WTC11 (cell line): ENCODE measurements at regions not wholly inside any gene's neighbourhood (a gene's known extent, or its start where the extent isn't known, plus 50 kb on each side); places are given as distances from the start of the nearest gene placed in this dataset.

ENCODE experiments used
- ATAC-seq: fragments of 200-7000 bp; cut with Tn5 transposase; 2 replicates; pipeline ENCODE4 v1.10.0; 2021; ENCODE audit warnings: mild to moderate bottlenecking, moderate library complexity
- CTCF ChIA-PET: fragments of 300-600 bp; sonication (Branson Sonifier 250); formaldehyde crosslinking; loops from one replicate; lab custom pipeline; 2021; ENCODE audit warnings: antibody characterized with exemption; lab: Charles Lee
- POLR2A ChIA-PET: fragments of 350-600 bp; sonication (Branson Sonifier 250); formaldehyde crosslinking; loops from one replicate; lab custom pipeline; 2021; ENCODE audit warnings: antibody characterized with exemption; lab: Charles Lee
- DNase-seq: peaks from one replicate; pipeline ENCODE4 v3.0.0; 2021; ENCODE audit warnings: low spot score
- H3K27ac Mint-ChIP-seq: 2 replicates; pipeline ENCODE4 v1.8.0; 2021; ENCODE audit warnings: mixed read lengths
- H3K27me3 Mint-ChIP-seq: 2 replicates; pipeline ENCODE4 v1.8.0; 2021; ENCODE audit warnings: low read depth, mild to moderate bottlenecking, moderate library complexity, mixed read lengths
- H3K36me3 Mint-ChIP-seq: 2 replicates; pipeline ENCODE4 v1.8.0; 2021; ENCODE audit warnings: mixed read lengths
- H3K4me1 Mint-ChIP-seq: 2 replicates; pipeline ENCODE4 v1.8.0; 2022; ENCODE audit warnings: mixed read lengths
- H3K4me3 Mint-ChIP-seq: 2 replicates; pipeline ENCODE4 v1.8.0; 2021; ENCODE audit warnings: mild to moderate bottlenecking, moderate library complexity, mixed read lengths
- H3K9me3 Mint-ChIP-seq: 2 replicates; pipeline ENCODE4 v1.8.0; 2021; ENCODE audit warnings: mixed read lengths
- AFF4 ChIP-seq: sonication (generic); formaldehyde crosslinking; IDR thresholded peaks from 2 replicates; pipeline ENCODE4 v1.8.1; 2023; ENCODE audit warnings: mild to moderate bottlenecking, missing genetic modification reagents, borderline replicate concordance
- ATF1 ChIP-seq: sonication (generic); formaldehyde crosslinking; IDR thresholded peaks from 2 replicates; pipeline ENCODE4 v1.8.1; 2023; ENCODE audit warnings: mild to moderate bottlenecking, moderate library complexity, missing genetic modification reagents
- CREM ChIP-seq: sonication (generic); formaldehyde crosslinking; IDR thresholded peaks from 2 replicates; pipeline ENCODE4 v1.8.1; 2022; ENCODE audit warnings: mild to moderate bottlenecking, missing genetic modification reagents, moderate library complexity
- EMX1 ChIP-seq: fragments of 250-450 bp; sonication (Bioruptor Pico); IDR thresholded peaks from 2 replicates; pipeline ENCODE4 v1.8.0; 2021; ENCODE audit warnings: mild to moderate bottlenecking
- ESRRA ChIP-seq: sonication (generic); formaldehyde crosslinking; IDR thresholded peaks from 2 replicates; pipeline ENCODE4 v1.8.1; 2022; ENCODE audit warnings: mild to moderate bottlenecking, missing genetic modification reagents, borderline replicate concordance
- ETV6 ChIP-seq: sonication (generic); formaldehyde crosslinking; IDR thresholded peaks from 2 replicates; pipeline ENCODE4 v1.8.1; 2022; ENCODE audit warnings: mild to moderate bottlenecking, missing genetic modification reagents
- GABPB1 ChIP-seq: sonication (generic); formaldehyde crosslinking; IDR thresholded peaks from 2 replicates; pipeline ENCODE4 v1.8.1; 2023; ENCODE audit warnings: mild to moderate bottlenecking, missing genetic modification reagents
- GRHL2 ChIP-seq: fragments of 250-450 bp; sonication (Bioruptor Pico); IDR thresholded peaks from 2 replicates; pipeline ENCODE4 v1.8.0; 2022; ENCODE audit warnings: mild to moderate bottlenecking, moderate library complexity; ENCODE audit not compliant: insufficient replicate concordance, severe bottlenecking
- IRF2 ChIP-seq: sonication (generic); formaldehyde crosslinking; IDR thresholded peaks from 2 replicates; pipeline ENCODE4 v1.8.0; 2022; ENCODE audit warnings: low read depth, missing genetic modification reagents, borderline replicate concordance
- MYBL2 ChIP-seq: sonication (generic); formaldehyde crosslinking; IDR thresholded peaks from 2 replicates; pipeline ENCODE4 v1.8.1; 2023; ENCODE audit warnings: mild to moderate bottlenecking, moderate library complexity, missing genetic modification reagents
- NR1H2 ChIP-seq: sonication (generic); formaldehyde crosslinking; IDR thresholded peaks from 2 replicates; pipeline ENCODE4 v1.9.0; 2021; ENCODE audit warnings: mild to moderate bottlenecking, moderate library complexity, missing genetic modification reagents
- NR3C1 ChIP-seq: sonication (generic); formaldehyde crosslinking; conservative IDR thresholded peaks from 2 replicates; pipeline ENCODE4 v1.8.1; 2023; ENCODE audit warnings: low read depth, mild to moderate bottlenecking, missing genetic modification reagents
- OVOL2 ChIP-seq: fragments of 250-450 bp; sonication (Bioruptor Pico); IDR thresholded peaks from 2 replicates; pipeline ENCODE4 v1.9.0; 2021; ENCODE audit warnings: mild to moderate bottlenecking, borderline replicate concordance
- PREB ChIP-seq: sonication (generic); formaldehyde crosslinking; IDR thresholded peaks from 2 replicates; pipeline ENCODE4 v1.8.1; 2022; ENCODE audit warnings: mild to moderate bottlenecking, missing genetic modification reagents, moderate library complexity, borderline replicate concordance
- RORB ChIP-seq: fragments of 250-450 bp; sonication (Bioruptor Pico); IDR thresholded peaks from 2 replicates; pipeline ENCODE4 v1.9.0; 2021; ENCODE audit warnings: mild to moderate bottlenecking
- ZNF281 ChIP-seq: sonication (generic); formaldehyde crosslinking; IDR thresholded peaks from 2 replicates; pipeline ENCODE4 v1.8.0; 2023; ENCODE audit warnings: mild to moderate bottlenecking, missing genetic modification reagents
- ZNF532 ChIP-seq: fragments of 250-450 bp; sonication (Bioruptor Pico); IDR thresholded peaks from 2 replicates; pipeline ENCODE4 v1.9.0; 2021; ENCODE audit warnings: mild to moderate bottlenecking, borderline replicate concordance
- ZNF671 ChIP-seq: fragments of 250-450 bp; sonication (Bioruptor Pico); IDR thresholded peaks from 2 replicates; pipeline ENCODE4 v1.8.0; 2021; ENCODE audit warnings: mild to moderate bottlenecking
- TF ChIP-seq, protein P1 (sequence below): sonication (generic); formaldehyde crosslinking; IDR thresholded peaks from 2 replicates; pipeline ENCODE4 v1.8.1; 2023; ENCODE audit warnings: mild to moderate bottlenecking, moderate library complexity, missing genetic modification reagents
- TF ChIP-seq, protein P2 (sequence below): fragments of 250-450 bp; sonication (Bioruptor Pico); IDR thresholded peaks from 2 replicates; pipeline ENCODE4 v1.9.0; 2021; ENCODE audit warnings: mild to moderate bottlenecking

DNA sequence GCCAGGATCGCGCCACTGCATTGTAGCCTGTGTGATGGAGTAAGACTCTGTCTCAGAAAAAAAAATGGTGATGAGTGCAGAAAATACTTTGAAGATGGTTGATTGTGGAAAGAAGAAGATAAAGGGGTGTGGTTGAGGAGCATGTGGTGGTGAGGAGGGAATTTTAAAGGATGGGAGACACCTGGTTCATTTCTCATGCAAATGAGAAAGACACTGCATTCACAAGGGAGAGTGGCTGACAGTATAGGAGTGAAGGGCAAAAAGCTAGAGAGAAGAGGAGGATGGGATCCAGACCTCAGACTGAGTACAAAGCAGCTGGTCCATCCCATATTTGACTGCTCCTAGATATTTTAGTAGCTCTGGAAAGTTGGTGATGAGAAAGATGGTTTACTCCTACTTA lies 206.0 kb downstream of the SNAPC1 start:
- ChIA-PET CTCF (no interaction called here), POLR2A (interaction anchor here (0.6 kb wide), 1 partner anchor 19 kb away, joined by 3 read pairs; no protein-coding TSS in a partner anchor)
- Mint-ChIP-seq H3K4me1 (peaks cover 23% of the 10 kb centered on the region), H3K4me3 (no peak overlapping the region), H3K9me3 (peaks cover 11% of the 10 kb centered on the region; the same call in 1 of the 2 replicates), H3K36me3 (no peaks in the 10 kb centered on the region), H3K27ac (no peak overlapping the region), H3K27me3 (no peaks in the 10 kb centered on the region)
- DNase-seq (no peak), ATAC-seq (peak; percentile 76)
- TF ChIP-seq GABPB1 (CRISPR knock-in tag) (no peak), RORB (CRISPR knock-in tag) (no peak), ZNF532 (CRISPR knock-in tag) (no peak), OVOL2 (CRISPR knock-in tag) (no peak), AFF4 (CRISPR knock-in tag) (no peak), NR1H2 (CRISPR knock-in tag) (no peak), ATF1 (CRISPR knock-in tag) (no peak), MYBL2 (CRISPR knock-in tag) (no peak), ESRRA (no peak)

DNA sequence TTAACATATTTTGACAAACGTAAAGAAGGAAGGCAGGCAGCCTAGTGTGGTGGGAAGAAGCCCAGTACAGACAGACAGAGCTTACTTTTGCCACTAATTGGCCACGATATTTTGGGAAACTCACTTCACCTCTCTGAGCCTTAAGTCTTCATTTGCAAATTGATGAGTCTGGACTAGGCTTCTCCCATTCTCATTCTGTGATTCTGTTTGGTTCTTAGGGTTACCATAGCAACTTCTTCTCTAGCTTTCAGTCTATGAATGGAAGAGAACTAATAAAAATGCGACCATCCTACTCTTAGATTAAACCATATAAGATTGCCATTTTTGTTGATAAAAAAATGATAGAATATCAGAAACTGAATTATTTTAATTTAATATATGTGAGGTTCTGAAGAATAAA lies 210.5 kb downstream of the SNAPC1 start:
- no peak for ATAC-seq
- Mint-ChIP-seq H3K27ac (no peak overlapping the region), H3K4me3 (no peak overlapping the region), H3K9me3 (peaks cover 42% of the 10 kb centered on the region), H3K4me1 (peaks cover 22% of the 10 kb centered on the region), H3K36me3 (peaks cover 22% of the 10 kb centered on the region), H3K27me3 (peaks cover 5% of the 10 kb centered on the region; the same call in 1 of the 2 replicates)
- POLR2A ChIA-PET: no interaction called here
- no peak for TF ChIP-seq EMX1 (CRISPR knock-in tag)
- no peak for TF ChIP-seq NR3C1
- TF ChIP-seq CREM (CRISPR knock-in tag): no peak
- no peak for TF ChIP-seq GRHL2 (CRISPR knock-in tag)
- no peak for TF ChIP-seq IRF2
- no peak for TF ChIP-seq ZNF281 (CRISPR knock-in tag)
- TF ChIP-seq, protein P1, sequence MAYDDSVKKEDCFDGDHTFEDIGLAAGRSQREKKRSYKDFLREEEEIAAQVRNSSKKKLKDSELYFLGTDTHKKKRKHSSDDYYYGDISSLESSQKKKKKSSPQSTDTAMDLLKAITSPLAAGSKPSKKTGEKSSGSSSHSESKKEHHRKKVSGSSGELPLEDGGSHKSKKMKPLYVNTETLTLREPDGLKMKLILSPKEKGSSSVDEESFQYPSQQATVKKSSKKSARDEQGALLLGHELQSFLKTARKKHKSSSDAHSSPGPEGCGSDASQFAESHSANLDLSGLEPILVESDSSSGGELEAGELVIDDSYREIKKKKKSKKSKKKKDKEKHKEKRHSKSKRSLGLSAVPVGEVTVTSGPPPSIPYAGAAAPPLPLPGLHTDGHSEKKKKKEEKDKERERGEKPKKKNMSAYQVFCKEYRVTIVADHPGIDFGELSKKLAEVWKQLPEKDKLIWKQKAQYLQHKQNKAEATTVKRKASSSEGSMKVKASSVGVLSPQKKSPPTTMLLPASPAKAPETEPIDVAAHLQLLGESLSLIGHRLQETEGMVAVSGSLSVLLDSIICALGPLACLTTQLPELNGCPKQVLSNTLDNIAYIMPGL (CRISPR knock-in tag): no peak
- no peak for TF ChIP-seq PREB (CRISPR knock-in tag)
- TF ChIP-seq ETV6 (CRISPR knock-in tag): no peak
- no peak for TF ChIP-seq ZNF671
- TF ChIP-seq, protein P2, sequence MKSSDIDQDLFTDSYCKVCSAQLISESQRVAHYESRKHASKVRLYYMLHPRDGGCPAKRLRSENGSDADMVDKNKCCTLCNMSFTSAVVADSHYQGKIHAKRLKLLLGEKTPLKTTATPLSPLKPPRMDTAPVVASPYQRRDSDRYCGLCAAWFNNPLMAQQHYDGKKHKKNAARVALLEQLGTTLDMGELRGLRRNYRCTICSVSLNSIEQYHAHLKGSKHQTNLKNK (CRISPR knock-in tag): no peak
- no peak for DNase-seq
- CTCF ChIA-PET: no interaction called here
